ENCODE measurements at regions not wholly inside any gene's neighbourhood (a gene's known extent, or its start where the extent isn't known, plus 50 kb on each side); places are given as distances from the start of the nearest gene placed in this dataset.

- no peaks in the 10 kb centered on the region for H3K4me1 Mint-ChIP-seq
- Histone ChIP-seq H3K36me3 (replicated peaks in 1 of 2; ENCODE audit: control extremely low read depth in 1 of 2, control insufficient read depth in 1 of 2, extremely low read depth in 1 of 2, insufficient read depth in 2 of 2, low read length in 1 of 2) (no peaks in the 10 kb centered on the region), H3K27me3 (replicated peaks in 1 of 4; ENCODE audit: control extremely low read depth in 1 of 4, control insufficient read depth in 3 of 4, insufficient read depth in 4 of 4, low read length in 3 of 4) (no peaks in the 10 kb centered on the region), H2AFZ (ENCODE audit: insufficient read depth, low read depth, low read length, poor library complexity, severe bottlenecking) (no peak overlapping the region), H3K79me2 (ENCODE audit: control insufficient read depth, insufficient read depth, low read length) (no peaks in the 10 kb centered on the region), H3K4me3 (ENCODE audit: control extremely low read depth in 1 of 5, extremely low read depth in 1 of 5, insufficient read depth in 1 of 5, low read depth in 2 of 5, low read length in 4 of 5) (no peak overlapping the region), H3K27ac (ENCODE audit: low read length in 2 of 2) (no peak overlapping the region), H3K9me3 (ENCODE audit: control extremely low read depth in 1 of 3, control insufficient read depth in 2 of 3, insufficient read depth in 1 of 3, low read length in 2 of 3) (no peaks in the 10 kb centered on the region), H3K4me2 (replicated peaks; ENCODE audit: low read depth, low read length, poor library complexity, severe bottlenecking) (no peak overlapping the region), H4K20me1 (ENCODE audit: control insufficient read depth, insufficient read depth, low read length, poor library complexity, severe bottlenecking) (no peaks in the 10 kb centered on the region), H3K4me1 (ENCODE audit: control insufficient read depth in 2 of 2, insufficient read depth in 2 of 2, low read length in 2 of 2) (no peaks in the 10 kb centered on the region), H3K9ac (ENCODE audit: low read length) (no peak overlapping the region)
- ATAC-seq (ENCODE audit: low read depth) = no peak
- peaks cover 3% of the 10 kb centered on the region for H3K9me3 Mint-ChIP-seq (ENCODE audit: insufficient read depth)
- no CpG with 5 or more reads among the region's 5 CpGs for WGBS (ENCODE audit: insufficient coverage)
- TF ChIP-seq EZH2 (IDR thresholded peaks at IDR 0.05; ENCODE audit: borderline replicate concordance, insufficient read depth, low read depth, low read length, poor library complexity, severe bottlenecking) = no peak
- TF ChIP-seq, protein P1, sequence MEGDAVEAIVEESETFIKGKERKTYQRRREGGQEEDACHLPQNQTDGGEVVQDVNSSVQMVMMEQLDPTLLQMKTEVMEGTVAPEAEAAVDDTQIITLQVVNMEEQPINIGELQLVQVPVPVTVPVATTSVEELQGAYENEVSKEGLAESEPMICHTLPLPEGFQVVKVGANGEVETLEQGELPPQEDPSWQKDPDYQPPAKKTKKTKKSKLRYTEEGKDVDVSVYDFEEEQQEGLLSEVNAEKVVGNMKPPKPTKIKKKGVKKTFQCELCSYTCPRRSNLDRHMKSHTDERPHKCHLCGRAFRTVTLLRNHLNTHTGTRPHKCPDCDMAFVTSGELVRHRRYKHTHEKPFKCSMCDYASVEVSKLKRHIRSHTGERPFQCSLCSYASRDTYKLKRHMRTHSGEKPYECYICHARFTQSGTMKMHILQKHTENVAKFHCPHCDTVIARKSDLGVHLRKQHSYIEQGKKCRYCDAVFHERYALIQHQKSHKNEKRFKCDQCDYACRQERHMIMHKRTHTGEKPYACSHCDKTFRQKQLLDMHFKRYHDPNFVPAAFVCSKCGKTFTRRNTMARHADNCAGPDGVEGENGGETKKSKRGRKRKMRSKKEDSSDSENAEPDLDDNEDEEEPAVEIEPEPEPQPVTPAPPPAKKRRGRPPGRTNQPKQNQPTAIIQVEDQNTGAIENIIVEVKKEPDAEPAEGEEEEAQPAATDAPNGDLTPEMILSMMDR (IDR thresholded peaks at IDR 0.05) = no peak
- no peaks in the 10 kb centered on the region for H3K27me3 Mint-ChIP-seq
- CTCF ChIA-PET = no interaction called here
- H3K4me3 Mint-ChIP-seq = no peak overlapping the region
- POLR2A ChIA-PET = no interaction called here
- H3K27ac Mint-ChIP-seq = no peak overlapping the region
- DNase-seq = no peak
- intact Hi-C loops (cut with micrococcal nuclease) = no loop called here
These were observed 160.0 kb downstream of the CBLN1 start for GRCh38 chr16:49121636-49122035.

DNA sequence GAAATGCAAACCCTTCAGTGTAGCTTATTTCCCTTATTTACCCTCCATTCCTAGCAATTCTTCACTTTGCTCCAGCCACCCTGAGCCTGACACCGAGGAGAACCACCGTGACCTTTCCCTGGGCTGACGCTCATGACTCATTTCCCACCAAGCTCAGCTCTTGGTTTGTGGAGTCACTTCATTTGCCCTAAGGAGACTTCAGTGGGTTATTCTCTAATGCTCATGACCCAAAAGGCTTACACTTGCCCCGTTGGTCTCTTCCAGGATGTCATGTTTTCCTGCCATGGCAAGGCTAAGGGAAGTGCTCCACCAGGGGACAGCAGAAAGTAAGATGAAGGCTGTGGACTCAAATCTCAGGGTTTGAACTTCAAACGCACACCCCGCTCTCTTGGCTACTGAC, 161.0 kb downstream of the CBLN1 start:
- no peaks in the 10 kb centered on the region for H3K79me2 ChIP-seq (ENCODE audit: control insufficient read depth, insufficient read depth, low read length)
- H3K4me1 Mint-ChIP-seq = no peaks in the 10 kb centered on the region
- intact Hi-C loops (cut with micrococcal nuclease) = no loop called here
- H3K9me3 Mint-ChIP-seq (ENCODE audit: insufficient read depth) = peaks cover 3% of the 10 kb centered on the region
- WGBS (ENCODE audit: insufficient coverage) = 85% methylated on average over 6 of the region's 6 CpGs
- no peak overlapping the region for H2AFZ ChIP-seq (ENCODE audit: insufficient read depth, low read depth, low read length, poor library complexity, severe bottlenecking)
- H3K9me3 ChIP-seq (ENCODE audit: control extremely low read depth in 1 of 3, control insufficient read depth in 2 of 3, insufficient read depth in 1 of 3, low read length in 2 of 3) = peaks cover 0 to 3% (median 0%) of the 10 kb centered on the region in 3 donors
- POLR2A ChIA-PET = no interaction called here
- CTCF ChIA-PET = no interaction called here
- no peaks in the 10 kb centered on the region for H3K4me1 ChIP-seq (ENCODE audit: control insufficient read depth in 2 of 2, insufficient read depth in 2 of 2, low read length in 2 of 2)
- H3K9ac ChIP-seq (ENCODE audit: low read length) = no peak overlapping the region
- H3K27me3 Mint-ChIP-seq = no peaks in the 10 kb centered on the region
- no peak for DNase-seq
- no peak overlapping the region for H3K4me2 ChIP-seq (replicated peaks; ENCODE audit: low read depth, low read length, poor library complexity, severe bottlenecking)
- H3K27me3 ChIP-seq (replicated peaks in 1 of 4; ENCODE audit: control extremely low read depth in 1 of 4, control insufficient read depth in 3 of 4, insufficient read depth in 4 of 4, low read length in 3 of 4) = no peaks in the 10 kb centered on the region
- H3K36me3 ChIP-seq (replicated peaks in 1 of 2; ENCODE audit: control extremely low read depth in 1 of 2, control insufficient read depth in 1 of 2, extremely low read depth in 1 of 2, insufficient read depth in 2 of 2, low read length in 1 of 2) = no peaks in the 10 kb centered on the region
- no peak overlapping the region for H3K27ac ChIP-seq (ENCODE audit: low read length in 2 of 2)
- no peak overlapping the region for H3K4me3 Mint-ChIP-seq
- no peak overlapping the region for H3K4me3 ChIP-seq (ENCODE audit: control extremely low read depth in 1 of 5, extremely low read depth in 1 of 5, insufficient read depth in 1 of 5, low read depth in 2 of 5, low read length in 4 of 5)
- no peaks in the 10 kb centered on the region for H4K20me1 ChIP-seq (ENCODE audit: control insufficient read depth, insufficient read depth, low read length, poor library complexity, severe bottlenecking)
- no peak for TF ChIP-seq EZH2 (IDR thresholded peaks at IDR 0.05; ENCODE audit: borderline replicate concordance, insufficient read depth, low read depth, low read length, poor library complexity, severe bottlenecking)
- no peak for ATAC-seq (ENCODE audit: low read depth)
- no peak overlapping the region for H3K27ac Mint-ChIP-seq

Measured in B cell (primary cell).